ENCODE measurements at regions not wholly inside any gene's neighbourhood (a gene's known extent, or its start where the extent isn't known, plus 50 kb on each side); places are given as distances from the start of the nearest gene placed in this dataset.

GRCh38 chr14:66000766-66001165 is 485.4 kb upstream of the CCDC196 start:
- Mint-ChIP-seq H3K9me3 (peaks cover 7% of the 10 kb centered on the region), H3K4me1 (ENCODE audit: unreplicated experiment) (no peaks in the 10 kb centered on the region), H3K27me3 (no peaks in the 10 kb centered on the region), H3K4me3 (no peak overlapping the region), H3K36me3 (no peaks in the 10 kb centered on the region), H3K27ac (no peak overlapping the region)
- TF ChIP-seq, protein P1, sequence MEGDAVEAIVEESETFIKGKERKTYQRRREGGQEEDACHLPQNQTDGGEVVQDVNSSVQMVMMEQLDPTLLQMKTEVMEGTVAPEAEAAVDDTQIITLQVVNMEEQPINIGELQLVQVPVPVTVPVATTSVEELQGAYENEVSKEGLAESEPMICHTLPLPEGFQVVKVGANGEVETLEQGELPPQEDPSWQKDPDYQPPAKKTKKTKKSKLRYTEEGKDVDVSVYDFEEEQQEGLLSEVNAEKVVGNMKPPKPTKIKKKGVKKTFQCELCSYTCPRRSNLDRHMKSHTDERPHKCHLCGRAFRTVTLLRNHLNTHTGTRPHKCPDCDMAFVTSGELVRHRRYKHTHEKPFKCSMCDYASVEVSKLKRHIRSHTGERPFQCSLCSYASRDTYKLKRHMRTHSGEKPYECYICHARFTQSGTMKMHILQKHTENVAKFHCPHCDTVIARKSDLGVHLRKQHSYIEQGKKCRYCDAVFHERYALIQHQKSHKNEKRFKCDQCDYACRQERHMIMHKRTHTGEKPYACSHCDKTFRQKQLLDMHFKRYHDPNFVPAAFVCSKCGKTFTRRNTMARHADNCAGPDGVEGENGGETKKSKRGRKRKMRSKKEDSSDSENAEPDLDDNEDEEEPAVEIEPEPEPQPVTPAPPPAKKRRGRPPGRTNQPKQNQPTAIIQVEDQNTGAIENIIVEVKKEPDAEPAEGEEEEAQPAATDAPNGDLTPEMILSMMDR (conservative IDR thresholded peaks at IDR 0.05): no peak
- no peak for DNase-seq (ENCODE audit: extremely low spot score, unreplicated experiment)

DNA sequence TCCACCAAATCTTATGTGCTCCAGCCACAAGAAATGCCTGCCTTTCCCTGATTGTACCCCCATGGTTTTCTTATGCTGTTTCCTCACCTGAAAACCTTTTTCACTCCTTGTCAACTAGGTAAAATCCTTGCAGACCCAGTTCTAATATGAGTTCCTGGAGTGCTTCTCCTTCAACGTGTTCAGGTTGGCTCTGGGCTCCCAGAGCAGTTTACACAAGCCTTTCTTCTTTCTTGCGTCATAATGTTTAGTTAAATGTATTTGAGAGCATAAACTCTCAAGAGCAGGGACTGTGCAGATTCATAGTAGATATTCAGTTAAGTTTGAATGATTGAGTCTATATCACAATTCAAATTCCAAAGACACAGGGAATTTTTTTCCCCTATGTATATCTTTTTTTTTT is 484.8 kb upstream of the CCDC196 start:
- no peaks in the 10 kb centered on the region for H3K36me3 Mint-ChIP-seq
- DNase-seq (ENCODE audit: extremely low spot score, unreplicated experiment): no peak
- no peak overlapping the region for H3K4me3 Mint-ChIP-seq
- peaks cover 7% of the 10 kb centered on the region for H3K9me3 Mint-ChIP-seq
- H3K27me3 Mint-ChIP-seq: no peaks in the 10 kb centered on the region
- H3K27ac Mint-ChIP-seq: no peak overlapping the region
- TF ChIP-seq, protein P1 (conservative IDR thresholded peaks at IDR 0.05): no peak
- H3K4me1 Mint-ChIP-seq (ENCODE audit: unreplicated experiment): no peaks in the 10 kb centered on the region

DNA sequence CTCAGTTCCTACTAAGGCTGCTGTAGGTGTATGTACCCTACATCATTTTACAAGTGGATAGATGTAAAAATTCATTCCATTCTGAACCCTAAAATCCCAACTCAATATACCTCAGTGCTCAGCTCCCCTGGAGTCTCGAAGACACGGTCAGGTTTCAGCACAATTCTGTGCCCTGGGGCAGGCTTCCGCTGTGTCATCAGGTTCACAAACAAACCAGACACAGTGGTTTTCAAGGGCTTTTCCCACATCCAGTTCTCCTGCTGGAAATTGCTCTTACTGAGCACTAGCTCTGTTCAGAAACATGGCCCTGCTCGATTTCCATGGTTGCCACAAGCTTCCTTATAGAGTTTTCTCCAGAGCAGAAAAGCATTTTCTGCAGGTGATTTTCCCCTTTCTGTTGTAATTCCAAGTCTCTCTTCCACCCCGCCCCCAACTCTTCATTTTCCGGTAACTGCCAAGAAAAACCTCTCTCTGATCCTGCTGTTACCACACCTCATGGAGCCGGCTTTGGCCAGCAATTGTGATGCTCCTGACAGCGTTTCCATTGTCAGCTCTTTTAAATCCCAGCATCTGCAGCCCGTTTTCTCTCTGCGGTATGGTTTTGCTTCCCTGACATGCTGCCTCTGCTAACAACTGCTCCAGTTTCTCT is 483.0 kb upstream of the CCDC196 start:
- H3K27me3 Mint-ChIP-seq: peaks cover 3% of the 10 kb centered on the region

GRCh38 chr14:66005900-66006434 is 480.2 kb upstream of the CCDC196 start:
- TF ChIP-seq, protein P1 (conservative IDR thresholded peaks at IDR 0.05): no peak
- Mint-ChIP-seq H3K36me3 (no peaks in the 10 kb centered on the region), H3K4me3 (no peak overlapping the region), H3K9me3 (peaks cover 5% of the 10 kb centered on the region), H3K27me3 (peaks cover 3% of the 10 kb centered on the region), H3K4me1 (ENCODE audit: unreplicated experiment) (peaks cover 7% of the 10 kb centered on the region), H3K27ac (no peak overlapping the region)
- DNase-seq (ENCODE audit: extremely low spot score, unreplicated experiment): no peak

More for the DNA sequence above, 483.0 kb upstream of the CCDC196 start:
- Mint-ChIP-seq H3K9me3 (peaks cover 7% of the 10 kb centered on the region), H3K4me1 (ENCODE audit: unreplicated experiment) (no peaks in the 10 kb centered on the region), H3K4me3 (no peak overlapping the region), H3K36me3 (no peaks in the 10 kb centered on the region), H3K27ac (peak overlapping the region; percentile 7)
- TF ChIP-seq, protein P1 (conservative IDR thresholded peaks at IDR 0.05): no peak
- no peak for DNase-seq (ENCODE audit: extremely low spot score, unreplicated experiment)

- TF ChIP-seq, protein P1 (conservative IDR thresholded peaks at IDR 0.05): no peak
- no peak for DNase-seq (ENCODE audit: extremely low spot score, unreplicated experiment)
- H3K27ac Mint-ChIP-seq: no peak overlapping the region
- peaks cover 5% of the 10 kb centered on the region for H3K9me3 Mint-ChIP-seq
- H3K27me3 Mint-ChIP-seq: peaks cover 3% of the 10 kb centered on the region
- H3K36me3 Mint-ChIP-seq: no peaks in the 10 kb centered on the region
- peaks cover 7% of the 10 kb centered on the region for H3K4me1 Mint-ChIP-seq (ENCODE audit: unreplicated experiment)
- H3K4me3 Mint-ChIP-seq: no peak overlapping the region
Observed at GRCh38 chr14:66008631-66009030, 477.5 kb upstream of the CCDC196 start.
